Neuronal stem cell (in vitro differentiated cells): ENCODE measurements at regions not wholly inside any gene's neighbourhood (a gene's known extent, or its start where the extent isn't known, plus 50 kb on each side); places are given as distances from the start of the nearest gene placed in this dataset.

ENCODE experiments used
- DNase-seq: peaks from one replicate; pipeline ENCODE4 v3.0.0-alpha.2; 2013; ENCODE audit warnings: low spot score
- H2AFZ ChIP-seq: one replicate; pipeline ENCODE4 v1.6.1; 2013; ENCODE audit warnings: mild to moderate bottlenecking, low read length, inconsistent platforms
- H2AK5ac ChIP-seq: 2 replicates; pipeline ENCODE4 v1.6.1; 2013; ENCODE audit warnings: low read depth, mild to moderate bottlenecking, inconsistent platforms, low read length, moderate library complexity, mixed read lengths
- H2BK120ac ChIP-seq: 2 replicates; pipeline ENCODE4 v1.6.1; 2013; ENCODE audit warnings: low read depth, mild to moderate bottlenecking, inconsistent platforms, low read length, moderate library complexity, mixed read lengths
- H2BK12ac ChIP-seq: one replicate; pipeline ENCODE4 v1.6.1; 2013; ENCODE audit warnings: low read length, inconsistent platforms
- H2BK15ac ChIP-seq: 2 replicates; pipeline ENCODE4 v1.6.1; 2013; ENCODE audit warnings: mild to moderate bottlenecking, low read length, inconsistent platforms, mixed read lengths
- H2BK5ac ChIP-seq: one replicate; pipeline ENCODE4 v1.6.1; 2013; ENCODE audit warnings: inconsistent platforms, mild to moderate bottlenecking, low read length, moderate library complexity
- H3K14ac ChIP-seq: one replicate; pipeline ENCODE4 v1.6.1; 2013; ENCODE audit warnings: low read length, inconsistent platforms
- H3K18ac ChIP-seq: 2 replicates; pipeline ENCODE4 v1.6.1; 2013; ENCODE audit warnings: low read length, inconsistent platforms
- H3K23ac ChIP-seq: 2 replicates; pipeline ENCODE4 v1.6.1; 2013; ENCODE audit warnings: low read depth, mild to moderate bottlenecking, mixed read lengths, low read length, inconsistent platforms; ENCODE audit not compliant: poor library complexity
- H3K27ac ChIP-seq: replicated peaks from 3 replicates; pipeline ENCODE4 v1.5.1; 2013; ENCODE audit warnings: low read length, inconsistent platforms
- H3K27me3 ChIP-seq, 3 experiments: 2 replicates each; pipeline ENCODE4 v1.6.1; 2013; ENCODE audit warnings: low read length in 3 of 3, mild to moderate bottlenecking in 2 of 3, inconsistent platforms in 1 of 3, low read depth in 1 of 3, mixed read lengths in 1 of 3, moderate library complexity in 1 of 3; ENCODE audit not compliant: control insufficient read depth in 3 of 3, insufficient read depth in 3 of 3
- H3K36me3 ChIP-seq, 2 donors: replicated peaks in 1 of 2; 2 replicates each; pipeline ENCODE4 v1.6.1; 2013; ENCODE audit warnings: low read length in 2 of 2; ENCODE audit not compliant: control insufficient read depth in 2 of 2, insufficient read depth in 2 of 2
- H3K4ac ChIP-seq: 2 replicates; pipeline ENCODE4 v1.6.1; 2013; ENCODE audit warnings: inconsistent platforms, mild to moderate bottlenecking, low read length, moderate library complexity
- H3K4me1 ChIP-seq, 2 donors: 1 replicate in 1 of 2; 2 replicates in 1 of 2; pipeline ENCODE4 v1.6.1; 2013; ENCODE audit warnings: low read length in 2 of 2, low read depth in 1 of 2; ENCODE audit not compliant: control insufficient read depth in 2 of 2, insufficient read depth in 1 of 2
- H3K4me2 ChIP-seq: one replicate; pipeline ENCODE4 v1.6.1; 2013; ENCODE audit warnings: mild to moderate bottlenecking, low read length, inconsistent platforms; ENCODE audit not compliant: insufficient read depth, poor library complexity, severe bottlenecking
- H3K4me3 ChIP-seq, 2 donors: 2 replicates each; pipeline ENCODE4 v1.5.1; 2013; ENCODE audit warnings: low read length in 2 of 2, mild to moderate bottlenecking in 2 of 2, inconsistent platforms in 1 of 2, moderate library complexity in 1 of 2
- H3K79me1 ChIP-seq: one replicate; pipeline ENCODE4 v1.6.1; 2013; ENCODE audit warnings: low read depth, mild to moderate bottlenecking, inconsistent platforms, low read length, moderate library complexity
- H3K9ac ChIP-seq: one replicate; pipeline ENCODE4 v1.6.1; 2013; ENCODE audit warnings: mild to moderate bottlenecking, low read depth, low read length, inconsistent platforms; ENCODE audit not compliant: poor library complexity
- H3K9me3 ChIP-seq, 2 donors: replicated peaks in 1 of 2; 2 replicates each; pipeline versions ENCODE3 to v1.6.1; 2013; ENCODE audit warnings: low read length in 2 of 2, mild to moderate bottlenecking in 2 of 2, inconsistent platforms in 1 of 2, low read depth in 1 of 2, mixed read lengths in 1 of 2, moderate library complexity in 1 of 2; ENCODE audit not compliant: control insufficient read depth in 2 of 2, insufficient read depth in 1 of 2
- H4K8ac ChIP-seq: one replicate; pipeline ENCODE4 v1.6.1; 2013; ENCODE audit warnings: low read depth, mild to moderate bottlenecking, inconsistent platforms, low read length, moderate library complexity
- H4K91ac ChIP-seq: one replicate; pipeline ENCODE4 v1.6.1; 2013; ENCODE audit warnings: low read length, low read depth, mild to moderate bottlenecking, inconsistent platforms; ENCODE audit not compliant: poor library complexity
- WGBS, 2 donors: extraction: QIAGEN DNeasy Blood & Tissue Kit; methylation state at CpG; one replicate each; pipeline ENCODE4 v1.1.7; 2013; ENCODE audit warnings: missing lambda C conversion rate in 2 of 2, mixed read lengths in 1 of 2; ENCODE audit not compliant: insufficient read length in 2 of 2, insufficient replicate concordance in 1 of 2; ENCODE audit errors: extremely low coverage in 2 of 2; 5-methylcytosine and 5-hydroxymethylcytosine counted together

DNA sequence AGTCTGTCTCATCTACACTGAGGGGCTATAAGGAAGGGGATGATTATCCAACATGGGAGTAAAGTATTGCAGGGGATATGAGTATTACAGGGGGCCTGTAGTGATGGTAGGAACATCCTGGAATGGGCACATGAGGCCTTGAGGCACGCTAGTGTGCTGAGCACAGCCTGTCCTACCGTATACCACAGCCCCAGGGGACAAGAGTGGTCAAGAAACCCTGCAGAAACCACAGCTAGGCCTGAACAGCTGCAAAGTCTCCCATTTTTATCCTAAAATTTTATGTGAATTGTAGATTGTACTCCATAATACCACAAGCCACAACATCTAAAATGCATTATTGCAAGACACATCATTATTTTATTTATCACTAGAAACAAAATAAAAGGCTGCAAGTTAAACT is 136.3 kb upstream of the ASTN2 start:
- Histone ChIP-seq H2BK120ac (no peak overlapping the region), H3K18ac (no peak overlapping the region), H3K27ac (no peak overlapping the region), H3K36me3 (no peaks in the 10 kb centered on the region), H4K8ac (no peak overlapping the region), H4K91ac (no peak overlapping the region), H2AFZ (no peak overlapping the region), H3K14ac (no peak overlapping the region), H3K4ac (no peak overlapping the region), H2BK15ac (no peak overlapping the region), H3K4me1 (peaks cover 0 to 2% of the 10 kb centered on the region in 2 donors), H3K23ac (no peak overlapping the region), H2BK12ac (no peak overlapping the region), H3K4me3 (no peak overlapping the region), H3K9me3 (no peaks in the 10 kb centered on the region), H3K27me3 (no peaks in the 10 kb centered on the region), H3K79me1 (no peaks in the 10 kb centered on the region), H2AK5ac (no peak overlapping the region), H3K9ac (no peak overlapping the region), H3K4me2 (no peak overlapping the region), H2BK5ac (no peak overlapping the region)
- no peak for DNase-seq
- no CpG with 5 or more reads among the region's 2 CpGs for WGBS, 2 donors

DNA sequence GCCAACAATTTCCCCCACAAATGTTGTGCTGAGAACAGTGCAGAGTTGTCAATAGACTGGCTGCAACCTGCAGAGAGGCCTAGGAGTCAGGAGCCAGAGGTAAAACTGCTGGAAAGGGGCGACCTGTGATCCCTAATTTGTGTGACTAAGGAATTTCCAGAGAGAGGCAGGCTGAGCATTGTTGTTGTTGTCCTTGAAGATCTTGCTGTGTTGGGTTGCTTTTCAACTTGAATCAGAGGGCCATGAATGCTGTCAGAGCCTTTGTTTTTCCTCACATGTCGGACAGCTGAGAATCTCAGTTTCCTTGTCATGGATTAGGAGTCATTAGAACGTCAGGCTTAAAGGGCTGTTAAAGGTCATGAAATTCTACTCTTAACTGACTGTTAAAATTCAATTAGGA is 134.6 kb upstream of the ASTN2 start:
- no peak overlapping the region for H3K14ac ChIP-seq
- H3K27ac ChIP-seq, result no peak overlapping the region
- H3K23ac ChIP-seq, result no peak overlapping the region
- peaks cover 0 to 2% of the 10 kb centered on the region in 2 donors for H3K4me1 ChIP-seq
- H2BK5ac ChIP-seq, result no peak overlapping the region
- H2AFZ ChIP-seq, result no peak overlapping the region
- H4K91ac ChIP-seq, result no peak overlapping the region
- no peaks in the 10 kb centered on the region for H3K79me1 ChIP-seq
- no peak overlapping the region for H2AK5ac ChIP-seq
- no peak overlapping the region for H2BK15ac ChIP-seq
- no peak overlapping the region for H3K9ac ChIP-seq
- H3K9me3 ChIP-seq, result no peaks in the 10 kb centered on the region
- no peaks in the 10 kb centered on the region for H3K36me3 ChIP-seq
- no peak overlapping the region for H3K4me2 ChIP-seq
- H3K18ac ChIP-seq, result no peak overlapping the region
- no peak for DNase-seq
- no peak overlapping the region for H3K4me3 ChIP-seq
- no peak overlapping the region for H4K8ac ChIP-seq
- no peak overlapping the region for H2BK12ac ChIP-seq
- no peaks in the 10 kb centered on the region for H3K27me3 ChIP-seq
- no CpG with 5 or more reads among the region's 3 CpGs for WGBS, 2 donors
- H2BK120ac ChIP-seq, result no peak overlapping the region
- no peak overlapping the region for H3K4ac ChIP-seq

DNA sequence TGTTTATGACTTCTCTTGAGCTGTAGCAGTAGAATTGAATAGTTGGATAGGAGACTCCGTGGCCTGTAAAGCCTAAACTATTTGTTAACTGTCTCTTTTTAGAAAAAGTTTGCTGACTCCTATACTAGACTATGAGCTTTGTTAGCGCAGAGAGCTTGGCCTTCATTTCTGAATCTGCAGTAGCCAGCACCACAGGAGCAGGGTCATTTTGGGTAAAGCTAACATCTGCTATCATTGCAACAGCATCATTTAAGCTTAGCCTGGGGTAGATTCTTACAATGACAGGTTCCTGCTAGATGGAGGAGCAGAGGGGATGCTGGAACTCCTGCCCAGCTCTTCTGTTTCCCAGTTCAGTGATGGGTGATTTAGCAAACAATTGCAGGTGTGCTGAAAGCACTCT is 133.7 kb upstream of the ASTN2 start:
- Histone ChIP-seq H3K4ac (no peak overlapping the region), H3K14ac (no peak overlapping the region), H3K18ac (no peak overlapping the region), H4K91ac (no peak overlapping the region), H2BK5ac (no peak overlapping the region), H3K36me3 (no peaks in the 10 kb centered on the region), H3K9ac (no peak overlapping the region), H3K4me2 (no peak overlapping the region), H2AK5ac (no peak overlapping the region), H3K4me3 (no peak overlapping the region), H3K27ac (no peak overlapping the region), H3K4me1 (peaks cover 0 to 2% of the 10 kb centered on the region in 2 donors), H3K9me3 (no peaks in the 10 kb centered on the region), H4K8ac (no peak overlapping the region), H2BK15ac (no peak overlapping the region), H2BK120ac (no peak overlapping the region), H2BK12ac (no peak overlapping the region), H3K23ac (no peak overlapping the region), H2AFZ (no peak overlapping the region), H3K79me1 (no peaks in the 10 kb centered on the region), H3K27me3 (no peaks in the 10 kb centered on the region)
- no CpG with 5 or more reads among the region's 2 CpGs for WGBS, 2 donors
- DNase-seq, result no peak

DNA sequence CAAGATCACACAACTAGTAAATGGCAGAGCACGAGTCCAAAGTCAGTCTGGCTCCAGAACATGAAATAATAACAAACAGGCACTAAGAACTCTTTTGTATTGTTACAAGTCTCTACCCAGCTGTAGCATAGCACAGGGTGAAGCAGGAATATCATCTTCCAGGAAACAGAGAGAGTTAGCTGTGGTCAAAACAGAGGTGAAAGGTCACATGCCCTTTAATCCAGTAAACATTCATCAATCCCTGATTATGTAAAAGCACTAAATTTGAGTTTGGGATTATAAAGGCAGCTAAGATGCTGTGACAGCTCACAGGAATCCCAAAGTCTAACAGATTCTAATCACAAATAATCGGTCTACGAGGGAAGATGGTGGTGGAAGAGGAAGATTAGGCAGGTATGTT is 133.0 kb upstream of the ASTN2 start:
- H3K79me1 ChIP-seq, result no peaks in the 10 kb centered on the region
- no peak overlapping the region for H2AFZ ChIP-seq
- H3K9ac ChIP-seq, result no peak overlapping the region
- no peak overlapping the region for H3K4me3 ChIP-seq
- H4K8ac ChIP-seq, result no peak overlapping the region
- H3K4ac ChIP-seq, result no peak overlapping the region
- no peak overlapping the region for H2BK15ac ChIP-seq
- no peaks in the 10 kb centered on the region for H3K36me3 ChIP-seq
- H3K4me2 ChIP-seq, result no peak overlapping the region
- H3K23ac ChIP-seq, result no peak overlapping the region
- no peak overlapping the region for H3K14ac ChIP-seq
- no peak overlapping the region for H3K18ac ChIP-seq
- no peaks in the 10 kb centered on the region for H3K9me3 ChIP-seq
- no peak overlapping the region for H2BK120ac ChIP-seq
- H3K27me3 ChIP-seq, result no peaks in the 10 kb centered on the region
- no peak overlapping the region for H2BK12ac ChIP-seq
- no peak overlapping the region for H4K91ac ChIP-seq
- peaks cover 0 to 2% of the 10 kb centered on the region in 2 donors for H3K4me1 ChIP-seq
- no peak overlapping the region for H2AK5ac ChIP-seq
- DNase-seq, result no peak
- WGBS, 2 donors, result no CpG with 5 or more reads among the region's 3 CpGs
- H3K27ac ChIP-seq, result no peak overlapping the region
- no peak overlapping the region for H2BK5ac ChIP-seq
